ENCODE measurements at regions not wholly inside any gene's neighbourhood (a gene's known extent, or its start where the extent isn't known, plus 50 kb on each side); places are given as distances from the start of the nearest gene placed in this dataset.

DNA sequence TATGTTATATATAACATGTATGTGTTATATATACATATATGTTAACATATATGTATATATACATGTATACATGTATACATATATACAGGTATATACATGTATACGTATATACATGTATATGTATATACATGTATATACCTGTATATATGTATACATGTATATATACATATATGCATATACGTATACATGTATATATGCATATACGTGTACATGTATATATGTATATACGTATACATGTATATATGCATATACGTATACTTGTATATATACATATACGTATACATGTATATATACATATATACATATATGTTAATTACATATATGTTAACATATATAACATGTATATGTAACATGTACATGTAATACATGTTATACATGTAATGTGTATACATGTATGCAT lies 1077.3 kb upstream of the ADGRL3 start:
- TF ChIP-seq, protein P1, sequence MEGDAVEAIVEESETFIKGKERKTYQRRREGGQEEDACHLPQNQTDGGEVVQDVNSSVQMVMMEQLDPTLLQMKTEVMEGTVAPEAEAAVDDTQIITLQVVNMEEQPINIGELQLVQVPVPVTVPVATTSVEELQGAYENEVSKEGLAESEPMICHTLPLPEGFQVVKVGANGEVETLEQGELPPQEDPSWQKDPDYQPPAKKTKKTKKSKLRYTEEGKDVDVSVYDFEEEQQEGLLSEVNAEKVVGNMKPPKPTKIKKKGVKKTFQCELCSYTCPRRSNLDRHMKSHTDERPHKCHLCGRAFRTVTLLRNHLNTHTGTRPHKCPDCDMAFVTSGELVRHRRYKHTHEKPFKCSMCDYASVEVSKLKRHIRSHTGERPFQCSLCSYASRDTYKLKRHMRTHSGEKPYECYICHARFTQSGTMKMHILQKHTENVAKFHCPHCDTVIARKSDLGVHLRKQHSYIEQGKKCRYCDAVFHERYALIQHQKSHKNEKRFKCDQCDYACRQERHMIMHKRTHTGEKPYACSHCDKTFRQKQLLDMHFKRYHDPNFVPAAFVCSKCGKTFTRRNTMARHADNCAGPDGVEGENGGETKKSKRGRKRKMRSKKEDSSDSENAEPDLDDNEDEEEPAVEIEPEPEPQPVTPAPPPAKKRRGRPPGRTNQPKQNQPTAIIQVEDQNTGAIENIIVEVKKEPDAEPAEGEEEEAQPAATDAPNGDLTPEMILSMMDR (IDR thresholded peaks at IDR 0.05): no peak
- TF ChIP-seq POLR2A (IDR thresholded peaks at IDR 0.05): no peak

Data from testis (tissue), 2 donors.